B cell (primary cell): ENCODE measurements at regions not wholly inside any gene's neighbourhood (a gene's known extent, or its start where the extent isn't known, plus 50 kb on each side); places are given as distances from the start of the nearest gene placed in this dataset.

Experiments
- ATAC-seq: fragments of 200-7000 bp; cut with Tn5 transposase; one replicate; pipeline ENCODE4 v1.10.0; 2021; ENCODE audit warnings: low read depth, mild to moderate bottlenecking, moderate number of reproducible peaks, moderate library complexity
- CTCF ChIA-PET: fragments of 350-600 bp; sonication (Branson Sonifier 250); formaldehyde crosslinking; loops from one replicate; lab custom pipeline; 2021; ENCODE audit warnings: antibody characterized with exemption, inconsistent platforms; lab: Charles Lee
- POLR2A ChIA-PET: fragments of 350-600 bp; sonication (Branson Sonifier 250); formaldehyde crosslinking; loops from one replicate; lab custom pipeline; 2021; ENCODE audit warnings: antibody characterized with exemption; lab: Charles Lee
- DNase-seq: peaks from one replicate; pipeline ENCODE4 v3.0.0; 2013
- H2AFZ ChIP-seq: 2 replicates; pipeline ENCODE4 v1.6.1; 2012; ENCODE audit warnings: mild to moderate bottlenecking, low read depth, low read length; ENCODE audit not compliant: insufficient read depth, poor library complexity, severe bottlenecking
- H3K27ac ChIP-seq, 2 donors: 1 replicate in 1 of 2; 2 replicates in 1 of 2; pipeline ENCODE4 v1.5.1; 2012 to 2013; ENCODE audit warnings: low read length in 2 of 2, mild to moderate bottlenecking in 2 of 2, moderate library complexity in 1 of 2
- H3K27me3 ChIP-seq, 4 experiments: fragments of 200-600 bp in 1 of 4; sonication (generic) in 1 of 4; replicated peaks in 1 of 4; 1 replicate in 2 of 4; 2 replicates in 2 of 4; pipeline versions ENCODE4 v1.6.1 to v1.7.0; 2013 to 2016; ENCODE audit warnings: low read length in 3 of 4, mild to moderate bottlenecking in 2 of 4, mixed read lengths in 1 of 4, moderate library complexity in 1 of 4; ENCODE audit not compliant: insufficient read depth in 4 of 4, control insufficient read depth in 3 of 4; ENCODE audit errors: control extremely low read depth in 1 of 4
- H3K36me3 ChIP-seq, 2 experiments: replicated peaks in 1 of 2; 1 replicate in 1 of 2; 2 replicates in 1 of 2; pipeline versions ENCODE4 v1.6.1 to v1.7.1; 2013; ENCODE audit warnings: low read length in 1 of 2; ENCODE audit not compliant: insufficient read depth in 2 of 2, control insufficient read depth in 1 of 2; ENCODE audit errors: control extremely low read depth in 1 of 2, extremely low read depth in 1 of 2
- H3K4me1 ChIP-seq, 2 donors: fragments of 200-600 bp in 1 of 2; sonication (generic) in 1 of 2; 1 replicate in 1 of 2; 2 replicates in 1 of 2; pipeline versions ENCODE4 v1.5.1 to v1.6.1; 2013 to 2017; ENCODE audit warnings: low read length in 2 of 2; ENCODE audit not compliant: control insufficient read depth in 2 of 2, insufficient read depth in 2 of 2
- H3K4me2 ChIP-seq: replicated peaks from 2 replicates; pipeline ENCODE3; 2012; ENCODE audit warnings: mild to moderate bottlenecking, low read depth, low read length; ENCODE audit not compliant: poor library complexity, severe bottlenecking
- H3K4me3 ChIP-seq, 5 experiments: fragments of 200-600 bp in 1 of 5; sonication (generic) in 1 of 5; 1 replicate in 3 of 5; 2 replicates in 2 of 5; pipeline versions ENCODE4 v1.5.1 to v1.7.0; 2011 to 2016; ENCODE audit warnings: low read length in 4 of 5, mild to moderate bottlenecking in 4 of 5, low read depth in 2 of 5, control low read depth in 1 of 5, moderate library complexity in 1 of 5; ENCODE audit not compliant: insufficient read depth in 1 of 5; ENCODE audit errors: control extremely low read depth in 1 of 5, extremely low read depth in 1 of 5
- H3K79me2 ChIP-seq: fragments of 200-600 bp; sonication (generic); one replicate; pipeline ENCODE4 v1.6.0; 2016; ENCODE audit warnings: low read length; ENCODE audit not compliant: control insufficient read depth, insufficient read depth
- H3K9ac ChIP-seq: fragments of 200-600 bp; sonication (generic); 2 replicates; pipeline ENCODE4 v1.6.1; 2017; ENCODE audit warnings: mild to moderate bottlenecking, low read length, moderate library complexity
- H3K9me3 ChIP-seq, 3 donors: one replicate each; pipeline versions ENCODE4 v1.6.1 to v1.7.1; 2013; ENCODE audit warnings: low read length in 2 of 3; ENCODE audit not compliant: control insufficient read depth in 2 of 3, insufficient read depth in 1 of 3; ENCODE audit errors: control extremely low read depth in 1 of 3
- H4K20me1 ChIP-seq: 2 replicates; pipeline ENCODE4 v1.6.0; 2012; ENCODE audit warnings: mild to moderate bottlenecking, low read length; ENCODE audit not compliant: insufficient read depth, control insufficient read depth, poor library complexity, severe bottlenecking
- H3K27ac Mint-ChIP-seq: one replicate; pipeline ENCODE4 v1.8.0; 2021; ENCODE audit warnings: mixed read lengths
- H3K27me3 Mint-ChIP-seq: one replicate; pipeline ENCODE4 v1.8.0; 2021; ENCODE audit warnings: mixed read lengths
- H3K4me1 Mint-ChIP-seq: one replicate; pipeline ENCODE4 v1.8.0; 2021; ENCODE audit warnings: mixed read lengths
- H3K4me3 Mint-ChIP-seq: one replicate; pipeline ENCODE4 v1.8.0; 2021; ENCODE audit warnings: mixed read lengths
- H3K9me3 Mint-ChIP-seq: one replicate; pipeline ENCODE4 v1.8.0; 2022; ENCODE audit warnings: mixed read lengths; ENCODE audit not compliant: insufficient read depth
- EZH2 ChIP-seq: IDR thresholded peaks from 2 replicates; pipeline ENCODE4 v1.6.1; 2012; ENCODE audit warnings: borderline replicate concordance, low read depth, mild to moderate bottlenecking, moderate library complexity, low read length; ENCODE audit not compliant: insufficient read depth, poor library complexity, severe bottlenecking
- WGBS: methylation state at CpG from one replicate; pipeline ENCODE4 v1.1.5; 2013; ENCODE audit warnings: missing lambda C conversion rate; ENCODE audit not compliant: insufficient coverage; 5-methylcytosine and 5-hydroxymethylcytosine counted together
- intact Hi-C: fragments of 100-400 bp; cut with micrococcal nuclease; formaldehyde crosslinking; loops from one replicate; pipeline ENCODE4 v1.10.0; 2022
- TF ChIP-seq, protein P1 (sequence below): fragments of 200-600 bp; IDR thresholded peaks from one replicate; pipeline ENCODE4 v1.8.0; 2022; ENCODE audit warnings: antibody characterized with exemption, mild to moderate bottlenecking

DNA sequence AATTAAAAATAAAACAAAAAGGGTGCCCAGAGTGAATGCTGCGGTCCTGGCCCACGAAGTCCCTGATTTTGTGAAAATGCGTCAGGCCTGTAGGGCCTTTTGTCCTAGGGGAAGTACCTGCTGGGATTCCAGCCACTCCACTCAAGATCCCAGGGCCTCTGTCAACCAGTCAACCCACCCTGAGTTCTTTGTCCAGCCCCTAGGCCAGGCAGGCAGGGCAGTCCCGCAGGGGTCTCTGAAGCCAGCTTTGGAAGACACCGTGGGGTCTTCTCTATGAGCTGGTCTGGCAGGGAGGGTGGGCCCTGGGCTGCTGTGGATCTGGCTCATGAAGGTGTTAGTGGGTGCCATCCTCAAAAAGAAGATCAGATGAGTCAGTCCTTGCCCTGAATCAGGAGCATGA lies 452.5 kb upstream of the MKI67 start:
- H2AFZ ChIP-seq = no peak overlapping the region
- H3K4me3 ChIP-seq = no peak overlapping the region
- no peaks in the 10 kb centered on the region for H3K79me2 ChIP-seq
- POLR2A ChIA-PET = no interaction called here
- H3K4me2 ChIP-seq = no peak overlapping the region
- H4K20me1 ChIP-seq = no peaks in the 10 kb centered on the region
- intact Hi-C loops = no loop called here
- no peaks in the 10 kb centered on the region for H3K36me3 ChIP-seq
- no peak overlapping the region for H3K4me3 Mint-ChIP-seq
- no peak overlapping the region for H3K27ac Mint-ChIP-seq
- H3K27ac ChIP-seq = no peak overlapping the region
- CTCF ChIA-PET = no interaction called here
- H3K27me3 ChIP-seq = no peaks in the 10 kb centered on the region
- WGBS = 94% methylated on average over 5 of the region's 5 CpGs
- H3K4me1 ChIP-seq = no peaks in the 10 kb centered on the region
- no peak overlapping the region for H3K9ac ChIP-seq
- DNase-seq (no peak), ATAC-seq (no peak)
- TF ChIP-seq EZH2 = no peak
- TF ChIP-seq, protein P1, sequence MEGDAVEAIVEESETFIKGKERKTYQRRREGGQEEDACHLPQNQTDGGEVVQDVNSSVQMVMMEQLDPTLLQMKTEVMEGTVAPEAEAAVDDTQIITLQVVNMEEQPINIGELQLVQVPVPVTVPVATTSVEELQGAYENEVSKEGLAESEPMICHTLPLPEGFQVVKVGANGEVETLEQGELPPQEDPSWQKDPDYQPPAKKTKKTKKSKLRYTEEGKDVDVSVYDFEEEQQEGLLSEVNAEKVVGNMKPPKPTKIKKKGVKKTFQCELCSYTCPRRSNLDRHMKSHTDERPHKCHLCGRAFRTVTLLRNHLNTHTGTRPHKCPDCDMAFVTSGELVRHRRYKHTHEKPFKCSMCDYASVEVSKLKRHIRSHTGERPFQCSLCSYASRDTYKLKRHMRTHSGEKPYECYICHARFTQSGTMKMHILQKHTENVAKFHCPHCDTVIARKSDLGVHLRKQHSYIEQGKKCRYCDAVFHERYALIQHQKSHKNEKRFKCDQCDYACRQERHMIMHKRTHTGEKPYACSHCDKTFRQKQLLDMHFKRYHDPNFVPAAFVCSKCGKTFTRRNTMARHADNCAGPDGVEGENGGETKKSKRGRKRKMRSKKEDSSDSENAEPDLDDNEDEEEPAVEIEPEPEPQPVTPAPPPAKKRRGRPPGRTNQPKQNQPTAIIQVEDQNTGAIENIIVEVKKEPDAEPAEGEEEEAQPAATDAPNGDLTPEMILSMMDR = no peak
- H3K27me3 Mint-ChIP-seq = no peaks in the 10 kb centered on the region
- no peaks in the 10 kb centered on the region for H3K9me3 Mint-ChIP-seq
- no peaks in the 10 kb centered on the region for H3K4me1 Mint-ChIP-seq
- H3K9me3 ChIP-seq = no peaks in the 10 kb centered on the region

DNA sequence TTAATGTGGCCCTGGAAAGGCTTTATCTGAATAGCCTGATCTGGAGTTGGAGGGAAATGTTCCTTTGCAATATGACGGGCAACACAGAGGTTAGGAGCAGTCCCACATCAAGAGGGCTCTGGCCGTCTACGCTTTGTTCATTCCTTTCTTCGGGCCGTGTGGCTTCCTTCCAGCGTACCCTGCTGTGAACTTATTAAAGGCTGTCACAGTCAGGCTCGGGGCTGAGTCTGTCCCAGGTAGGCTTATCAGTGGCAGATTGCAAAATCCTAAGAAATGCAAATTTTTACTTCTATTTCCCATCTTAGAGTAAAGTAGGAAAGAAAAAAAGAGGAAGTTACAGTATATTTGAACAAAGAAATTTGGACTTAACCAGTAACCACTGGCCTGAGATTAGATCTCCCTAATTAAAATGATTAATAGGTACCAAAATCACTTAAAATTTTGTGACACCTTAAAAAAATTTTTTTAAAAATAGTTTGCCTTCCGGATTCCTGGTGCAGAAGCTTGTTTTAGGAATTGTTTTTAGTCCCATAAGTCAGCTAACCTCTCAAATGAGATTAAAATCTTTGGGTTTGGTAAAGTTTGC lies 453.1 kb upstream of the MKI67 start:
- no peaks in the 10 kb centered on the region for H3K4me1 Mint-ChIP-seq
- H3K27me3 Mint-ChIP-seq = no peaks in the 10 kb centered on the region
- Histone ChIP-seq H3K9me3 (no peaks in the 10 kb centered on the region), H2AFZ (no peak overlapping the region), H3K36me3 (no peaks in the 10 kb centered on the region), H3K27me3 (no peaks in the 10 kb centered on the region), H3K9ac (no peak overlapping the region), H3K27ac (no peak overlapping the region), H3K4me1 (no peaks in the 10 kb centered on the region), H3K79me2 (no peaks in the 10 kb centered on the region), H4K20me1 (no peaks in the 10 kb centered on the region), H3K4me3 (no peak overlapping the region), H3K4me2 (no peak overlapping the region)
- POLR2A ChIA-PET = no interaction called here
- no peak for DNase-seq
- intact Hi-C loops = no loop called here
- H3K27ac Mint-ChIP-seq = no peak overlapping the region
- WGBS = 16% methylated on average over 5 of the region's 8 CpGs
- CTCF ChIA-PET = no interaction called here
- ATAC-seq = no peak
- no peak for TF ChIP-seq EZH2
- TF ChIP-seq, protein P1 = no peak
- H3K4me3 Mint-ChIP-seq = no peak overlapping the region
- H3K9me3 Mint-ChIP-seq = no peaks in the 10 kb centered on the region
